Neuron (in vitro differentiated cells): ENCODE measurements at regions not wholly inside any gene's neighbourhood (a gene's known extent, or its start where the extent isn't known, plus 50 kb on each side); places are given as distances from the start of the nearest gene placed in this dataset.
"Not testable (repeated sequence)": the region's sequence is repeated elsewhere in the genome, so short reads cannot be mapped to it uniquely, and the experiment has no call there.

Experiments
- H2AFZ ChIP-seq: one replicate; pipeline ENCODE4 v1.6.1; 2013; ENCODE audit warnings: low read depth, mild to moderate bottlenecking, inconsistent platforms, low read length, moderate library complexity
- H3K27me3 ChIP-seq: one replicate; pipeline ENCODE4 v1.6.1; 2013; ENCODE audit warnings: low read length; ENCODE audit not compliant: insufficient read depth
- H3K36me3 ChIP-seq: one replicate; pipeline ENCODE4 v1.6.1; 2013; ENCODE audit warnings: low read length; ENCODE audit not compliant: insufficient read depth
- H3K4me1 ChIP-seq: one replicate; pipeline ENCODE4 v1.6.1; 2013; ENCODE audit warnings: low read length; ENCODE audit not compliant: insufficient read depth
- H3K4me3 ChIP-seq: 2 replicates; pipeline ENCODE4 v1.5.1; 2013; ENCODE audit warnings: mild to moderate bottlenecking, low read length, moderate library complexity
- H3K9me3 ChIP-seq: one replicate; pipeline ENCODE4 v1.6.1; 2013; ENCODE audit warnings: low read length

DNA sequence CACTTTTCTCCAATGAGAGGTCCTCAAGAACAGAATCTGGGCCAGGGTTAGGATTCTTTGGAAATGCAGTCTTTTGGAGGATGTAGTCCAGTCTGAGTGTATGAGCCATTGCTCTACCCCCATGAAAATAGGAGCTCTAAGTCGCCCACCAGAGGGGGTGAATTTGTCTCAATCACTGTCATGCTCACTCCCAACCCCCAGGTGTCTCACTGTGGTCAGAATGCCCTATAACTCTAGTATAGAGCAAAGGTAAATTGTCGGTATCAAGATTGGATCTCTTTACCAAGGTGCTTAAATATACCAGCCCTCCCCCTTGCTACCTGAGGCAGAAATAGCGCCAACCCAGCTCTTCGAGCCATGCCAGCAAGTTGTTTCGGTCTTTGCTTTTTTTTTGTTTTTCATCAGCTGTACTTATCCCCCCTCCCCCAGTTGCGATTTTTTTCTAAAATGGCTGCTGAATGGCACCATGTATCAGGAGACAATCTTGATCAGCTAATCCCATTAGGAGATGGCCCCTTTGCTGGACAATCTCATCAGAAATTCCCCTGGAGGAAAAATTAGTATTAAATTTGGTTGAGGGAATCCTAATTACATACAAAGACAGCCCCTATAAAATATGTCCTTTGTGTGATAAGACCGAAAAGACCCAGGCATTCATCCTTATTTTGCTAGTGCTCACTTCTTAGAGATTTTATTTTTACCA, 130.7 kb downstream of the EBLN2 start:
- Histone ChIP-seq H3K4me1 (no peaks in the 10 kb centered on the region), H2AFZ (no peak overlapping the region), H3K9me3 (no peaks in the 10 kb centered on the region), H3K36me3 (no peaks in the 10 kb centered on the region), H3K4me3 (no peak overlapping the region), H3K27me3 (peaks cover 3% of the 10 kb centered on the region)

DNA sequence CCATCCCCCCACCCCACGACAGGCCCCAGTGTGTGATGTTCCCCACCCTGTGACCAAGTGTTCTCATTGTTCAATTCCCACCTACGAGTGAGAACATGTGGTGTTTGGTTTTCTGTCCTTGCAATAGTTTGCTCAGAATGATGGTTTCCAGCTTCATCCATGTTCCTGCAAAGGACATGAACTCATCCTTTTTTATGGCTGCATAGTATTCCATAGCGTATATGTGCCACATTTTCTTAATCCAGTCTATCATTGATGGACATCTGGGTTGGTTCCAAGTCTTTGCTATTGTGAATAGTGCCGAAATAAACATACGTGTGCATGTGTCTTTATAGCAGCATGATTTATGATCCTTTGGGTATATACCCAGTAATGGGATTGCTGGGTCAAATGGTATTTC, 132.5 kb downstream of the EBLN2 start:
- H3K4me3 ChIP-seq, H3K27me3 ChIP-seq, H3K4me1 ChIP-seq, H3K9me3 ChIP-seq, H3K36me3 ChIP-seq, H2AFZ ChIP-seq: not testable (repeated sequence)

DNA sequence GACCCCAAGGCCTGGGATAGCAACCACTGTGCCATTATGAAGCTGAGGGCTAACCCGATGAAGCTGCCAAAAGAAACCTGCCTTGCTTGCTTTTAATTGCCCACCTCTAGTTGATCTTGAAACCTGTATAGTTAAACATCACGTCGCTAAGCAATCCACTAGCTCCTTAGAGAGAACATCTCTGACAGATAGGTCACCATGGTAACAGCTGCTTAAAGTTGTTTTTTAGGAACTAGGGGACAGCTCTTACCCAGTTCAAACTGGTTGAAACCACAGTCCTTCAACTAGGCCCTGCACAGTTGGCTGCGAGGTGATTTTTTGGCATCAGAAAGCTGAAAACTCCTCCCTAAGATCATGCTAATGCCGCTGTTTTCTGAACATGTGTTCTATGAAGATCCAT, 135.7 kb downstream of the EBLN2 start:
- H3K36me3 ChIP-seq, result no peaks in the 10 kb centered on the region
- no peak overlapping the region for H2AFZ ChIP-seq
- H3K27me3 ChIP-seq, result no peaks in the 10 kb centered on the region
- no peaks in the 10 kb centered on the region for H3K4me1 ChIP-seq
- H3K9me3 ChIP-seq, result no peaks in the 10 kb centered on the region
- H3K4me3 ChIP-seq, result no peak overlapping the region

DNA sequence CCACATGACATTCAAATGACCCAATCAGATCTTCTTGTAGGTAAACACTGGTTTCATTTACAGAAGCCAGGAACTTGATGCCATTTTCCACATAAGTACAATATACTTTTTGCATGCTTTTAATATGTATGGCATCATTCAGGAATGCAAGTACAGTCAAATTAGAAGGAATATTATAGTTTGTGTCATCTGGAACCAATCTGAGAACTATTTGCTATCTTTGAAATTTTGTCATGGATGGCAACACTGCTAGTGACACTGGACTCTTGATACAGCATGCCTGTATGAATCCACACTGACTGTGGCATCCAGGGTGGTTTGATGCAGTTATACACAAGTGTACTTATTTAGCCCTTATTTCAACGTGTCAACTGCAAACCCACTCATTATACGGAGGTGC, 141.6 kb downstream of the EBLN2 start:
- Histone ChIP-seq H3K4me3 (no peak overlapping the region), H3K36me3 (no peaks in the 10 kb centered on the region), H3K4me1 (no peaks in the 10 kb centered on the region), H2AFZ (no peak overlapping the region), H3K9me3 (no peaks in the 10 kb centered on the region), H3K27me3 (no peaks in the 10 kb centered on the region)

DNA sequence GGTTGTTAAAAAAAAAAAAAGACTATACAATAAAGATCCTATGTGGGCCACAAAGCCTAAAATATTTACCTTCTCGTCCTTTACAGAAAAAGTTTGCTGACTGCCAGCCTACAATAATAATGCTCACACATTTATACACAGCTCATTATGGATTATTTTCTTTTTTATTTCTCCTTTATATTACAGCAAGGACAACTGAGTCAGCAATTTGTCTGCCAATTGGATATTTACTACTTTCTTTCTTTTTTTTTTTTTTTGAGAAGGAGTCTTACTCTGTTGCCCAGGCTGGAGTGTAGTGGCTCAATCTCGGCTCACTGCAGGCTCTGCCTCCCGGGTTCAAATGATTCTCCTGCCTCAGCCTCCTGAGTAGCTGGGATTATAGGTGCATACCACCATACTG, 142.2 kb downstream of the EBLN2 start:
- no peaks in the 10 kb centered on the region for H3K36me3 ChIP-seq
- no peaks in the 10 kb centered on the region for H3K9me3 ChIP-seq
- no peaks in the 10 kb centered on the region for H3K27me3 ChIP-seq
- no peak overlapping the region for H2AFZ ChIP-seq
- H3K4me3 ChIP-seq, result no peak overlapping the region
- no peaks in the 10 kb centered on the region for H3K4me1 ChIP-seq

DNA sequence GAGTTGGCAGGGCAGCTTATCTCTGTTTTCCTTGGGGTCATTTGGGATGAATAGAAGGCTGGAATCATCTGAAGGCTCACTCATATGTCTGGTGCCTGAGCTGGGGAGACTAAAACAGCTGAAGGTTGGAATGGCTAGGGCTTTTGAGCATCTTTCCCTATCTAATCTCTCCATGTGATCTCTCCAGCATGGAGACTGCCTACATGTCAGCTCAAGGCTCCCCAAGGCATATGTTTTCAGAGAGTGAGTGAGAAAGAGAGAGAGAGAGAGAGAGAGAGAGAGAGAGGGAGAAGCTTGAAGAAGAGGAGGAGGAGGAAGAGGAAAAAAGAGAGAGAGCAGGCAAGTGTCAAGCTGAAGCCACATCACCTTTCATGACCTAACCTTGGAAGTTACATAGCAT, 143.4 kb downstream of the EBLN2 start:
- no peaks in the 10 kb centered on the region for H3K36me3 ChIP-seq
- H3K9me3 ChIP-seq, result no peaks in the 10 kb centered on the region
- no peaks in the 10 kb centered on the region for H3K4me1 ChIP-seq
- H3K27me3 ChIP-seq, result no peaks in the 10 kb centered on the region
- no peak overlapping the region for H2AFZ ChIP-seq
- no peak overlapping the region for H3K4me3 ChIP-seq

DNA sequence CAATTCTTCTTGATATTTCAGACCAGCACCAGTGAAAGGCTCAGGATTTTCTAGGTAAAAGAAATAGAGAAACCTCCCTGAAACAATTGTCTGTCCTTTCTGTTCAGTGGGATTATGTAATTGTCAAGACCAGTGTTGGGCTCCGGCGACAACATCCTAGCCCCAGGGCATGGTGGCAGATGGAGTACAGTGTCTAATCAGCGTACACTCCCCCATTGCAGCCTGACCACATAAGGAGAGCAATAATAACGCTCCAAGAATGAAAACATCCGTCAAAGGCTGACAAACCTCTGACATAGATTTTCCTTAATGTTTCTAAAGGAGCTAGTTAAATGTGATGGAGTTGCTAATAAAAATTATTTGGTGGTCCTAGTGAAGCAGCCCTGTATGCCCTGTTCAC, 144.6 kb downstream of the EBLN2 start:
- Histone ChIP-seq H2AFZ (no peak overlapping the region), H3K27me3 (no peaks in the 10 kb centered on the region), H3K4me1 (no peaks in the 10 kb centered on the region), H3K36me3 (no peaks in the 10 kb centered on the region), H3K9me3 (no peaks in the 10 kb centered on the region), H3K4me3 (no peak overlapping the region)

DNA sequence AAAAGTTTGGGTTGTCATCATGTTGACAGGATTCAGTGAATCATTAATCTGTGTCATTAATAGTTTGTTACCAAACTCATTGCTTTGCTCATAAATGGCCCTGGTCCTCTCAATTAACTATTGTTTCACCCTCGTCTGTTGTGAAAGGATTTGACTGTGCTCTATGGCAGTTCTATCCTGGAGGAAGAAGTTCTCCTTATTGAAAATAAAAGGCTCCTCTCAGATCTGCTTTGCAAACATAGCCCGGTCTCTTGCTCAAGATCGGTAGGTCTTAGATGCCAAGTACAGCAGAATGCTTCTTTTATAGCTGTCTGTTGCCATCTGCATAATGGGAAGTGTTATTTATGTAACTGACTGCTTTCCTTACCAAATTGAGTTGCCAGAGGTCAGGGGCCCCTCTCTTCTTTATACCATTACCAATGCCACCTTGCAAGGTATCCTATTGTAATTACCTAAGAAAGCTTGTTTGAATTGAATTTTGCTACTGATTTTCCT, 146.5 kb downstream of the EBLN2 start:
- Histone ChIP-seq H3K27me3 (no peaks in the 10 kb centered on the region), H2AFZ (no peak overlapping the region), H3K36me3 (no peaks in the 10 kb centered on the region), H3K4me3 (no peak overlapping the region), H3K4me1 (no peaks in the 10 kb centered on the region), H3K9me3 (no peaks in the 10 kb centered on the region)

DNA sequence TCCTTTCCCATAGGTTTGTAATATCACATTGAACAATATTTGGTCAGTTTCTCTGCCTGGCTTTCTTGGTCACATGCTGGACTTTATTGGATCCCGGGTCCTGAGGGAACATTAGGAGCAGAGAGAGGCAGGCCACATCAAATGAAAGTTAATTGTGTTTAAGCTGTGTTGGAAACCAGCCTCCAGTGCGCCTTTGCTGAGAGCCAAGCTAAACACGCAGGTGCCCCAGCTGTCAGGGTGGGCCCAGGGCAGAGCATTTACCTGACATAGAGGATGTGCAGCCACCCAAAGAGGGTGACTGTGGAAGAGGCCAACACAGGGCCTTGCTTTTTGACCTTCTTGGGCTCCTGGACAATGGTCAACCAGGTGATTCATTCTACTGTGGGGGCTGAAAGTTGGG, 149.3 kb downstream of the EBLN2 start:
- no peak overlapping the region for H3K4me3 ChIP-seq

DNA sequence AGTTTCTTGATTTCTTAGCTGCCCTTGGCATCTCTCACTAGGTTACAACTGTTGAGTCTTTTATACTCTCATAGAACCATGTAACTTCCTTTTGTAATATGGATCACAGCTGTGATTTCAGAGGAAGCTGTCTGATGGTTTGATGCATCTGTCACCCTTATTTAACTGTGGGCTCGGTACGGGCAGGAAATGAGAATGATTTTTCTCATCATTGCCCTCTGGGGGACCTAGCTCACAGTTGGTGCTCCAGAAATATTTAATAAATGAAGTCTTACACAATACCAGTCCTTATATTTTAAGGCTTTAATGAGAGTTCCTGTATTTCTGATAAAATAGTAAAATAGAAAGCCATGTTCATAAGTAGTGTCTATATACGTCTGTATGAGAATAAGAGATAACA, 151.2 kb downstream of the EBLN2 start:
- no peaks in the 10 kb centered on the region for H3K36me3 ChIP-seq
- no peaks in the 10 kb centered on the region for H3K27me3 ChIP-seq
- H3K4me3 ChIP-seq, result no peak overlapping the region
- no peaks in the 10 kb centered on the region for H3K9me3 ChIP-seq
- H2AFZ ChIP-seq, result no peak overlapping the region
- no peaks in the 10 kb centered on the region for H3K4me1 ChIP-seq

More for the DNA sequence above, 149.3 kb downstream of the EBLN2 start:
- no peak overlapping the region for H2AFZ ChIP-seq
- no peaks in the 10 kb centered on the region for H3K9me3 ChIP-seq
- H3K4me1 ChIP-seq, result no peaks in the 10 kb centered on the region
- H3K27me3 ChIP-seq, result no peaks in the 10 kb centered on the region
- H3K36me3 ChIP-seq, result no peaks in the 10 kb centered on the region

DNA sequence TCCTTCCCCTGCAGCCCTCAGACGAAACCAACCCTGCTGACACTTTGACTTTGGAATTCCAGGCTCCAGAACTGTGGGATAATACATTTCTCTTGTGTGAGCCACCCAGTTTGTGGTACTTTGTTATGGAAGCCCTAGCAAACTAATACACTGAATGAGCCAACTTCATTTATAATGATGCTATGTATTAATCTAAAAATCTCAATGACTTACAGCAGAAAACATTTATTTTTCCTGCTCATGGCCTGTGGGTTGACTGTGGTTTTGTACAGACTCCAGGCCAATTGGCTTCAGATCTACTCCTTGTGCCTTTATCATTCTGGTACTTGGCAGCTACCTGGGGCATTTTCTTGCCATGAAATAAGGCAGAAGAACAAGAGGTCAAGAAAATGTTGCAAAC, 152.4 kb downstream of the EBLN2 start:
- no peaks in the 10 kb centered on the region for H3K36me3 ChIP-seq
- H3K9me3 ChIP-seq, result no peaks in the 10 kb centered on the region
- no peak overlapping the region for H3K4me3 ChIP-seq
- H3K4me1 ChIP-seq, result no peaks in the 10 kb centered on the region
- H3K27me3 ChIP-seq, result no peaks in the 10 kb centered on the region
- no peak overlapping the region for H2AFZ ChIP-seq

DNA sequence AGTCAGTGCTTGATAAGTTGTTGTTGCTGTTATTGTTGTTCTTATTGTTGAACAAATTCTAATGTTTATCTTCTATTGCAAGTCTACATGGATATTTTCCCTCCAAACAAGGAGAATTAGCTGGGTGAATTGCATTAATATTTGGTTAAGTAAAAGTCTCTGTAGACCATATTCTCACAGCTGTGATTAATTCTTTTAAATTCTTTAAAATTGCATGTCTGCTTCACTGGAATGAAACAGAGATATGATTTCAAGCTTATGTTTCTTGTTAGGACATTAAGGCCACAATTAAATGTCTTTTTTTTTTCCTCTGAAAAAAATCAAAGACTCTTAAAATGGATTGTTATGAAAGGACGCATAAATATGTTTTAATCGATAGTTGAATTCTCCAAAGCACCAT, 153.4 kb downstream of the EBLN2 start:
- no peak overlapping the region for H3K4me3 ChIP-seq
- H3K9me3 ChIP-seq, result no peaks in the 10 kb centered on the region
- H3K27me3 ChIP-seq, result no peaks in the 10 kb centered on the region
- no peaks in the 10 kb centered on the region for H3K4me1 ChIP-seq
- no peaks in the 10 kb centered on the region for H3K36me3 ChIP-seq
- H2AFZ ChIP-seq, result no peak overlapping the region

DNA sequence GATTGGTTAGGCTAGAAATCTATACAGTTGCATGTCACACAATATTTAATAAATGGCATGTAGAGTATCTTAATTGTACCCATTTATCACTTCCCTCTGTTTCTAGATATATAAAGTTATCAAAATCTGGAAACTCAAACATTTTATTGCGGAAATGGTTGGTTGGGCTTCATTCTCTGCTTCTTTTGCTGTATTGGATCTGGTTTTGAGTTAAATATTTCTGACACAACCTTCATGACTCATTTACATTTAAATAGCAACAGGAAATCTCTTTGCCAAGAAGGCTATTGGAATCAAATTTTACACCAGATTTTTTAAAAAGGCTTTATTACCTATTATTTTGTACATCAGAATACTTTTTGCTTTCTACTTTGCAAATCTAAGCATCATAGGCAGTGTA, 153.8 kb downstream of the EBLN2 start:
- Histone ChIP-seq H3K9me3 (no peaks in the 10 kb centered on the region), H3K36me3 (no peaks in the 10 kb centered on the region), H3K27me3 (no peaks in the 10 kb centered on the region), H2AFZ (no peak overlapping the region), H3K4me1 (no peaks in the 10 kb centered on the region), H3K4me3 (no peak overlapping the region)

DNA sequence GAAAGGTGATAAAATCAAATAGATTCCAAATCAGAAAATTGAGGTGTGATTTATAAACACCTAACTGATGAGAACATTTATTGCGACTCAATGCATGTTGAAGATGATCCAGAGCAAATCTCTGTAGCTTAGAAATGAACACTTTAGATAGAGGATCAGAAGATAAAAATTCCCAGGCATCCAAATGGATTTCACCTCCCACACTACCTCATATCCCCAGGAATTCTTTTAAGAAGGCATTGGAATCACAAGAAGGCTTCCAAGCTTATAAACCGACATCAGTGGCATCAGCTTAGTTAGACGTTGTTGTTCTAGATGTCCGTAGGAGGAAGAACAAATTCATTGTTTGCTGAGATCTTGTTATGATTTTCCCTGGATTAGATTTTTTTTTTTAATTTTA, 154.4 kb downstream of the EBLN2 start:
- no peaks in the 10 kb centered on the region for H3K36me3 ChIP-seq
- no peaks in the 10 kb centered on the region for H3K9me3 ChIP-seq

More for the DNA sequence above, 154.4 kb downstream of the EBLN2 start:
- Histone ChIP-seq H3K27me3 (no peaks in the 10 kb centered on the region), H3K4me1 (no peaks in the 10 kb centered on the region), H2AFZ (no peak overlapping the region), H3K4me3 (no peak overlapping the region)
